ENCODE measurements at regions not wholly inside any gene's neighbourhood (a gene's known extent, or its start where the extent isn't known, plus 50 kb on each side); places are given as distances from the start of the nearest gene placed in this dataset.

- no peak for TF ChIP-seq POLR2A (IDR thresholded peaks at IDR 0.05; ENCODE audit: extremely low read depth, insufficient read length)
- TF ChIP-seq, protein P1, sequence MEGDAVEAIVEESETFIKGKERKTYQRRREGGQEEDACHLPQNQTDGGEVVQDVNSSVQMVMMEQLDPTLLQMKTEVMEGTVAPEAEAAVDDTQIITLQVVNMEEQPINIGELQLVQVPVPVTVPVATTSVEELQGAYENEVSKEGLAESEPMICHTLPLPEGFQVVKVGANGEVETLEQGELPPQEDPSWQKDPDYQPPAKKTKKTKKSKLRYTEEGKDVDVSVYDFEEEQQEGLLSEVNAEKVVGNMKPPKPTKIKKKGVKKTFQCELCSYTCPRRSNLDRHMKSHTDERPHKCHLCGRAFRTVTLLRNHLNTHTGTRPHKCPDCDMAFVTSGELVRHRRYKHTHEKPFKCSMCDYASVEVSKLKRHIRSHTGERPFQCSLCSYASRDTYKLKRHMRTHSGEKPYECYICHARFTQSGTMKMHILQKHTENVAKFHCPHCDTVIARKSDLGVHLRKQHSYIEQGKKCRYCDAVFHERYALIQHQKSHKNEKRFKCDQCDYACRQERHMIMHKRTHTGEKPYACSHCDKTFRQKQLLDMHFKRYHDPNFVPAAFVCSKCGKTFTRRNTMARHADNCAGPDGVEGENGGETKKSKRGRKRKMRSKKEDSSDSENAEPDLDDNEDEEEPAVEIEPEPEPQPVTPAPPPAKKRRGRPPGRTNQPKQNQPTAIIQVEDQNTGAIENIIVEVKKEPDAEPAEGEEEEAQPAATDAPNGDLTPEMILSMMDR (IDR thresholded peaks at IDR 0.05; ENCODE audit: low read depth, low read length) = no peak
- no peak for TF ChIP-seq MAX (IDR thresholded peaks at IDR 0.05; ENCODE audit: low read depth, low read length)
These were observed 198.7 kb downstream of the PDGFRA start for GRCh38 chr4:54427826-54428225.

Measured in NB4 (cell line).